GM18951 (cell line): ENCODE measurements at regions not wholly inside any gene's neighbourhood (a gene's known extent, or its start where the extent isn't known, plus 50 kb on each side); places are given as distances from the start of the nearest gene placed in this dataset.

Experiments used
- POLR2A ChIP-seq: IDR thresholded peaks from 4 replicates; pipeline ENCODE4 v1.6.1; 2011; ENCODE audit warnings: mild to moderate bottlenecking; ENCODE audit not compliant: insufficient read length, insufficient read depth; ENCODE audit errors: extremely low read depth
- in situ Hi-C: fragments of 300-500 bp; cut with MboI; formaldehyde crosslinking; loops from one replicate; pipeline ENCODE4 v1.12.0; 2022; ENCODE audit warnings: low sequenced_read_pairs, mixed read lengths, inconsistent platforms; ENCODE audit not compliant: unreplicated experiment

DNA sequence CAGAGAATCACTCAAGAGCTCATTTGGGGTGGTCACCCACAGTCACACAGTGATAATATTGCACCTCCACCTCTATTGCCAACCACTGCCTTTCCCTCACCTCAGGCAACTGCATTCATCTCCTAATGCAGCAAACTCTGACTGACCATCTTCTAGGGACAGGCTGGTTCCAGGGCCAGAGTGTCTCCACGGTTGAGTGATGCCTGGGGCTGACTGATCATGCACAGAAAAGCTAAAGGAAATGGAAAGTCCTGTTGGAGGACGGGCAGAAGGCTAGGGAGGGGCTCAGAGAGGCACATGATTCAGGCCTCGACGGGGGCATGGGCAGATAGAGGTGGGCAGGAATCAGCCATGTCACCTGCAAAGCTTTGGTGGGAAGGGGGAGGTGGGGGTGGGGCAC is 127.1 kb upstream of the TNS3 start:
- no peak for TF ChIP-seq POLR2A
- in situ Hi-C loops: no loop called here

GRCh38 chr7:47707583-47707982 is 125.7 kb upstream of the TNS3 start:
- in situ Hi-C loops: no loop called here
- TF ChIP-seq POLR2A: no peak

GRCh38 chr7:47704936-47705335 is 123.0 kb upstream of the TNS3 start:
- no peak for TF ChIP-seq POLR2A
- in situ Hi-C loops: no loop called here

DNA sequence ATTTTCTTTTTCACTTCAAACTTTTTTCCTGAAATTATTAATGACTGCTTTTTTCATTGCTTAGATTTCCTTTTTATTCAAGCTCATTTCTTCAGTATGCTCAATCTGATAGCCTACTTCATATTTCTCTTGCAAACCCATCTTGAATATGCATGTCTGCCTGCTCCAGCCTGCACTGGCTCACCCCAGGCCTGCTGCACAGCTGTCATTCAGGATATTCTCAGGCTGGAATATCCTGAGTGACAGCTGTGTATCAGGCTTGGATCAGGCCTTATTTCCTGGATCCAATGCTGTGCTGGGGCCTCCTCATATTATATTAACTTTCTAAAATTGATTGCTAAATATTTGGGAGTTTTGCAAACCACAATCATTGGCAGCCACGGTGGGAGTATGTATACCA is 120.2 kb upstream of the TNS3 start:
- in situ Hi-C loops: no loop called here
- no peak for TF ChIP-seq POLR2A

DNA sequence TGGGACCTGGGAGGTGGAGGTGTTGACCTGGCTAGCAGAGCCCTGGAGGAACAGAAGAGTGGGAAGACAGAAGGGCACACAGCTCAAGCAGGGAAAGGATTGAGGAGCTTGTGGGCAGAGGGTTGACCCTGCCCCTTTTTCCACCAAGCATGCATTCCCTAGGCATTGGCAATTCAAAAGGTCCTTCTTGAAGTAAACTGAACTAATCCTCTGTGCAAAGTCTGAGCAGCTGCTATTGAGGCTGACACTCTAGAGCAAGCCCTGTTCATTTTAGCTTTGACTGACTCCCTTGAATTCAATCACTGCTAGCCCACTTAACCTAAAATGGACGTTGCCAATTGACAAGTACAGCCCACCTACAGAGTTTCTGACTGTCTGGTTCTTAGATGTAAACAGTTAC is 116.5 kb upstream of the TNS3 start:
- in situ Hi-C loops: no loop called here
- TF ChIP-seq POLR2A: no peak

DNA sequence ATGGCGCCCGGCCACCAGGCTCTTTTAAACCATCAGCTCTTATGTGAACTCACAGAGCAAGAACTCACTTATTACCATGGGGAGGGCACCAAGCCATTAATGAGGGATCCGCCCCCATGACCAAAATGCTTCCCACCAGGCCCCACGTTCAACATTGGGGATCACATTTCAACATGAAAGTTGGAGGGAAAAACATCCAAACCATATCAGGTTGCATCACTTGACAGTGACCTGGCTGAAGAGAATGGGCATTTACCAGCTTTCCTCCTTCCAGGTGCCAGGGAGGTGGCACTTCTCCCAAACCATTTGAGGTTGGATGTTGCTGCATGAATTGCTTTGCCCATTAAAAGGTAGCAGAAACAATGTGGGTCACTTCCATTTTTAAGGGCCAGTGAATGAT is 115.6 kb upstream of the TNS3 start:
- in situ Hi-C loops: no loop called here
- TF ChIP-seq POLR2A: no peak

DNA sequence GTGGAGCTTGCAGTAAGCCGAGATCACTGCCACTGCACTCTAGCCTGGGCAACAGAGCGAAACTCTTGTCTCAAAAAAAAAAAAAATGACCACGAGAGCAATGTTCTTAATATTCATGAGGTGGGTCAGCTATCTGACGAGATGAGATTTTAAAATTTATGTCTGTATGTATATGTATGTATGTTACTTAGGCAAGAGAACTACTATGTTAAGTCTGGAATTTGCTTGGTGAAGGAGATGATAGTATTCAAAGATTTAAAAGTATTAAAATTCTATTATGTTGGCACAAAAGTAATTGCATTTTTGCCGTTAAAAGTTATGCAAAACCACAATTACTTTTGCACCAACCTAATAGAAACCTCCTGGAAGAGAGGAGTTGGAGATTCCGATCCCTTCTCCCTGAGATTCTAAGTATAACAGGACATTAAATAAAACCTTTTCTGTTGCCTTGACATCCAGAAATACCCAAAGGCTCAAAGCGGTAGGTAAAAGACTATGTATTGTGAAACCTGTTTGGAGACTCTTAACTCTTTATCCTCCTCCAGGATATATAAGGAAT is 114.3 kb upstream of the TNS3 start:
- TF ChIP-seq POLR2A: no peak
- in situ Hi-C loops: no loop called here

- no peak for TF ChIP-seq POLR2A
- in situ Hi-C loops: no loop called here
Observed at GRCh38 chr7:47693216-47693615, 111.3 kb upstream of the TNS3 start.

DNA sequence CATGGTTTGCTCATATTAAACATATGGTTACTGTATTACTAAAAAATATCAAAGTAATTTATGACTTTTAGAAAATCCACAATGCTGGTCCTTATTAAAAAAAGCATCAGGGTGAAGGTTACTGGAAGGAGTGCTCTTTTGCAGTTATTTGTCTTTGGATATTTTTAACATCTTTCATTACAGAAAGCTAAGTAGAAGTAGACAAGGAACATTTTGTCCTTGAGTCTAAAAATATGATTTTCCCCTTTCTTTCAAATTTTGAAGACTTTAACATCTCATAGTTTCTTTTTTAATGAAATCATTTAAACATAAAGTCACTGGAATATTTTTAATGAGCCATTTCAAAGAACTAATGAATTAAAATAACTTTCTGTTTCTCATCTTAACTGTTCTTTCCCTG is 110.1 kb upstream of the TNS3 start:
- in situ Hi-C loops: no loop called here
- TF ChIP-seq POLR2A: no peak

DNA sequence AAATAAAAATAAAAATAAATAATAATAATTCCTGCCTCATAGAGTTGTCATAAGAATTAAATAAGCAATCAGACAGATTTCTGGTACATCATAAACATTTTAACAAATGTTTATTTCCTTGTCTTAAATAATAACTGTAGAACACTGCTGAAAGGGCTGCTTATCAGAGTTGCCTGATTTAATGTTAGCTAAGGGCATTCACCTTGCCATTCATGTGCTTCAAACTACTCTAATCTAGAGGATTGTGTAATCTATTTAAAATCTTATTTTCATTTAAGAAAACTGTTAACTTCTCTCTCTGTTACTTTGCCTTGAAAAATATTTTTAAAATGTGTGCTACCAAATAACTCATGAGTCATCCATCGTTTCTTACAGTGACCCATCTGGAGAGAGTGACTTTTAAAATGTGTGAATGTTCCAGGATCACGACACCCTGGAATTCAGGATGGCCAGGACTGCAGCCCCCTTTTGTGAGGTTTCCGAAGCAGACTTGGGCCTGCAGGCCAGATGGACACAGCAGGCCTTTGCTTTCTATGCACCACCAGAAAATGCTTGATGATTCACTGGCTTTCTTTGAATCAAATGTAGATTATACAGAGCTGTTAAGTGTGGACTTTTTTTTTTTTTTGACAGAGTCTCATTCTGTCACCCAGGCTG is 109.1 kb upstream of the TNS3 start:
- in situ Hi-C loops: no loop called here
- TF ChIP-seq POLR2A: no peak

GRCh38 chr7:47689558-47689957 is 107.6 kb upstream of the TNS3 start:
- in situ Hi-C loops: no loop called here
- TF ChIP-seq POLR2A: no peak

DNA sequence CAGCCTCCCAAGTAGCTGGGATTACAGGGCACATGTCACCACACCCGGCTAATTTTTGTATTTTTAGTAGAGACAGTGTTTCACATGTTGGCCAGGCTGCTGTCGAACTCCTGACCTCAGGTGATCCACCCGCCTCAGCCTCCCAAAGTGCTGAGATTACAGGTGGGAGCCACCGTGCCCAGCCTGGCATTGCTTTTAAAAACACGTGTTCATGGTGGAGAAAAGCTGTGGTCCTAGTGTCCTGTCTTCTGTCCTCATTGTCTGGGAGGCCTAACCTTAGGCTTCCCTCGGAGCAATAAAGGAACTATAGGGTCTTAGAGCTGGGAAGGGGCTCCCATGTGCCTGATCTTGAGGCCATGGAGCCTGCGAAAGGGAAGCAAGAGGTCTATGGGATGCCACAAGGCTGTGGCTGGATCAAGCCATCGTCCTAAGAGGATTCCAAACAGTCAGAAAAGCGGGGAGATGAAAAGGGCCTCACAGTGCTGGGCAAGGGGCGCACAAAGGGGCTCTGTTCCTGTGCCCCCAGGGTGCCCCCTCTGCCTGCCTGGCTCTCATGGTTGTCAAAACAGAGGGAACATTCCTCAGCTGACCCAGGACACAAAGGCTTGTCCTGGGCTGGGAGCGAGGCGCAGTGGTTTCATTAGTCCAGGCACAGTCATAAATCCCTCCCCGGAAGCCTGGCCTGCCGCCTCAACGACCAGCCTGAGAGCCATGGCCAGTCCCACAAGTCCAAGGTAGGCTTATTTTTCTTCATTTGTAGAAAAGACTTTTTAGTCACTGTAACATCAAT is 106.6 kb upstream of the TNS3 start:
- TF ChIP-seq POLR2A: no peak

GRCh38 chr7:47685712-47686376 is 103.9 kb upstream of the TNS3 start:
- no peak for TF ChIP-seq POLR2A
- in situ Hi-C loops: no loop called here

More for the DNA sequence above, 106.6 kb upstream of the TNS3 start:
- in situ Hi-C loops: no loop called here

DNA sequence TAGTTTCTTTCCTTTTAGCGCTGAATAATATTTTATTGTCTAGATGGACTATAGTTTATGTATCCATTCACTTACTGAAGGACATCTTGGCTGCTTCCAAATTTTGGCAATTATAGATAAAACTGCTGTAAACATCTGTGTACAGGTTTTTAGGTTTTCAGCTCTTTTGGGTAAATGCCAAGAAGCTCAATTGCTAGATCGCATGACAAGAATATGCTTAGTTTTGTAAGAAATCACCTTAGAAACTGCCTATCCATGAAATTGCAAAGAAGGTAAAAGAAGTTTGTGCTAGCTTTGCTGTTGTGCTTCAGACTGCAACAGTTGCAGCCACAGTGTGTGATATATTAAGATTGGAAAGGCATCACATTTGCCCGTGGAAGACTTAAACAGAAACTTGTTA is 103.2 kb upstream of the TNS3 start:
- no peak for TF ChIP-seq POLR2A
- in situ Hi-C loops: no loop called here

DNA sequence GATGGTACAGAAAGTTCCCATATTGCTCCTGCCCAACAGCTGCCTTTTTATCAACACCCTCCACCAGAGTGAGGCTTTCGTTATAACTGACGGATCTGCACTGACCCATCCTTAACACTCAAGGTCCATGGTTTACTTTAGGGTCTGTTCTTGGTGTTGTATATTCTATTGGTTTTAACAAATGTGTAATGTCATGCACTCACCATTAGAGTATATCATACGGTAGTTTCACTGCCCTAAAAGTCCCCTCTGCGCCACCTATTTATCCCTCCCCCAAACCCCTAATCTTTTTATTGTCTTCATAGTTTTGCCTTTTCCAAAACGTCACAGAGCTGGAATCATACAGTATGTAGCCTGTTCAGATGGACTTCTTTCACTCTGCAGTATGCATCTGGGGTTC is 102.8 kb upstream of the TNS3 start:
- in situ Hi-C loops: no loop called here
- TF ChIP-seq POLR2A: no peak
